GM21528 (cell line): ENCODE measurements at regions not wholly inside any gene's neighbourhood (a gene's known extent, or its start where the extent isn't known, plus 50 kb on each side); places are given as distances from the start of the nearest gene placed in this dataset.
"Not testable (repeated sequence)": the region's sequence is repeated elsewhere in the genome, so short reads cannot be mapped to it uniquely, and the experiment has no call there.

ENCODE experiments used
- ATAC-seq: cut with Tn5 transposase; IDR thresholded peaks from one replicate; pipeline ENCODE4 v1.9.1; 2021; ENCODE audit warnings: mild to moderate bottlenecking, moderate library complexity; ENCODE audit not compliant: unreplicated experiment, low FRiP score

GRCh38 chr4:77434299-77435092, 171.1 kb upstream of the CXCL13 start:
- no peak for ATAC-seq

DNA sequence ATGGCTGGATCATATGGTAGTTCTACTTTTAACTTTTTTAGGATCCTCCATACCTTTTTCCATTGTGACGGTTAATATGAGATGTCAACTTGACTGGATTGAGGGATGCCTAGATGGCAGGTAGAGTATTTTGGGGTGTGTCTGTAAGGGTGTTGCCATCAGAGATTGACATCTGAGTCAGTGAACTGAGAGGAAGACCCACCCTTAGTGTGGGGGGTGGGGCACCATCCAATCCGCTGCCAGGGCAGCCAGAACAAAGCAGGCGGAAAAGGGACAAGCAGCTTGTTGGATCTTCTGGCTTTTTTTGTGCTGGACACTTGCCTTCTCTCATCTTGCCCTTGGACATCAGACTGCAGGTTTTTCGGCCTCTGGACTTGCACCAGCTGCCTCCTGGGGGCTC, 168.5 kb upstream of the CXCL13 start:
- no peak for ATAC-seq

GRCh38 chr4:77438549-77438948, 167.1 kb upstream of the CXCL13 start:
- no peak for ATAC-seq

- ATAC-seq: no peak
Observed at GRCh38 chr4:77443941-77444340, 161.7 kb upstream of the CXCL13 start.

DNA sequence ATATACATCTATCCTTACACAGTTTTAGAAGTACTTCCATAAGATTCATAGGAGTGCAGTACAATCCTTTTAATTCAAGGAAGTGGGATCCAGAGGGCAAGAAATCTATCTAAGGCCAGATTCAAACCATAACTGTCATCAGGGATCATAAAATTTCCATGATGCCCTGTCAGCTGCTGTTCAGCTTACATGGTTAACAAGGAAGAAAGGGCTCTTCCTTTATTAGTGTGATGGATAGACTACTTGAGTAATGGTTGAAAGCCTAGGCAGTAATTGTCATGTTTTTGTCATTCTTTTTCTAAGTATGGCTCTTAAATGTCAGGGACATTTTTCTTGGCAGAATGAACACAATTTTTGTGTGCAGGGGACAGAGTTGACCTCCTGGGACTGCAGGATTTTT, 159.8 kb upstream of the CXCL13 start:
- ATAC-seq: no peak

DNA sequence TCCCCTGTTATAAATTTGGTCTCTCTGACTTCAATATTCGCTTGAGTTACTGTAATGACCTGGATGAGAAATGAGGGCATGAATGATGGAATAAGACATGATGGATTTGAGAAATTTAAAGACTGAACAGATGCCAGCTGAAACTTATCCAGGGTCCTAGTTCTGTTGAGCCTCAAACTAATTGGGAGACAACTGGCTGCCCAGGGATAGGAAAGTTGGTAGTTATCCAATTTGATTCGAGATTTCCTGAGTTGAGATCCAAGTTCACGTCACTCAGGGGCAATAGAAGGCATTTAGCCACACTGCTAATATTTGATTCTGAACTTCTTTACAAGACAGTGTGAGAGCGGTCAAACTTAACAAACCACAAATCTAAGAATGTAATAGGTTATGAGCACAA, 159.0 kb upstream of the CXCL13 start:
- no peak for ATAC-seq

DNA sequence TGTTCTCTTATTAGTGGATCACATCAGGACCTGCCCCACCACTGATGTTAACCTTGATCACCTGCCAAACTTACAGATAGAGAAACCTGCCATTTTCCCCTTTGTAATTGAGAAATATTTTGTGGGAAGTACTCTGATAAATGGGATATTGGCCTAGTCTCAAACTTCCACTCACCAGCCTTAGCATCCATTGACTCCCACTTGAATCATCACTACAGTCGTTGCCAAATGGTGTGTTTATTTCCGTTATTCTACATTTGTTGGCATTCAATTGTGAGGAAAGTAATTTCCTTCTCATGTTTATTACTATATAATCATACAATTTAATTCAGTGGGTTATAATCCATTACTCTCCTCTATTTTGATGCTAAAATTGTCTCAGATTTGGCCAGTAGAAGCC, 156.4 kb upstream of the CXCL13 start:
- ATAC-seq: no peak

DNA sequence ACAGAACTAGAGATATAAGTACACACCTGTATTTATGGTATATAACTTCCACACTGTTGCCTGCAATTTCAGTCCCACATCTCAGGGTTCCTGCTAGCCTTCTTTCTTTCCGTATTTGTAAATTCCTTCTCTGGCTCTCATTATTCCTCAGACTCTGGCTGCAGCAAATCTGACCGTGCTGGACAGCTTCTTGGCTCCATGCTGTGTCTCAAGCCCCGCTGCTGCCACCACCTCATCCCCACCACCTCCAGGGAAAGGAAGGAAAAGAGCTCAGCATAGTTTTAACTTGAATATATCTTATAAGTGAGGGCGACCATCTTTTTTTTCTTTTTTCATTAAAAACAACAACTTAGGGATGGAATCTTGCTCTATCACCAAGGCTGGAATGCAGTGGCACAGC, 155.6 kb upstream of the CXCL13 start:
- no peak for ATAC-seq

DNA sequence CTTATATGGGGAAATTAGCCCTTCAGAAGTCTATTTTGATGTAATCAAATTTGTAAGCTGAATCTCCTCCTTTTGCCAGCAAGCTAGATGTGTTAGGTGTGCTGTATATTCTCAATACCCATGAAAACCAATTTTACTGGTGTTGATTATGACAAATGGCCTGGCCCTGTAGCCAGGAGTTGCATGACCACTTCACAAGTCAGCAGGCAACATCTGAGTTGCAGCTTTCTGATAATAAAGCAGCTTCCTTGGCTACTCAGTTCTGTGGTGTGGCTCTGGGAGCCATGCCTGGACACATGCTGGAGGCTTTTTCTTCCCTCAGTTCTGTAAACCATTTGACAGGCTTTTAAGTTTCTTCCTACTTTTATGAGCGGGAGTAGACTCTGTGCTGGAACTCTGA, 154.1 kb upstream of the CXCL13 start:
- no peak for ATAC-seq

DNA sequence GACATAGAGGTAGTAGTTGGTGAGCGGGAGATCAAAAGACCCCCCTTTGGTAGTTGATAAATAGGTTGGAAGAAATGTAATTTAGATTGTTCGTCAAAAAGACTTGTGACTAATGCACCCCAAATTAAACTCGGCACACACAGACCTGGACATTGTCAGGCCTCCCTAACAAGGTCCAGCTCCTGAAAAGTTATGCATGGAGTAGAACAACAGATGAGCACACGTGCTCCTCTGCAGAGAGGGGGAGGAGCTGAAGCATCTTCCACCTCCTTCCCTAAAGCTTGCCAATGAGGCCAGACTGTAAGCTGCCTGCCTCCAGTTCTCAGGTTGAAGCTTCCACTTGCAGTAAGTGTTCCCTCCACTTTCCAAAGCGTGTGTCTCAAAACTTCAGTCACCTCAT, 153.5 kb upstream of the CXCL13 start:
- not testable (repeated sequence) for ATAC-seq

DNA sequence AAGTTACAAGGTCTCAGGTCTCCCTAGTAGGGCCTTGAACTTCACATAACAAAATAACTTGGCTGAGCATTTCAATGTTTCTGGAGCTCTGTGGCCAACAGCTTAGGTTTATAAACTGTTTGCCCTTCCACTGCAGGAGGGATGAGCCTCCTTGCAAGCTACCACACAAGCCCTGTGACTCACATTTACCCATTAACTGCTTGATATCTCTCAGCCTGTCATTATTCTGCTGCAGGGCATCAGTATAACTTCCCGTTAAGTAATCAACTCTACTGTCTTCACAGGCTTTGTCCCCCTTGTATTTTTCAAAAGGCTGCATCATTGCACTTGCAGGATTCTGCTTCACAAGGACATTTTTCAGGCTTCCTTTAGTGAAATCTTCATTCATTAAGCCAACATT, 151.7 kb upstream of the CXCL13 start:
- ATAC-seq: no peak

GRCh38 chr4:77454858-77455257, 150.8 kb upstream of the CXCL13 start:
- ATAC-seq: no peak

DNA sequence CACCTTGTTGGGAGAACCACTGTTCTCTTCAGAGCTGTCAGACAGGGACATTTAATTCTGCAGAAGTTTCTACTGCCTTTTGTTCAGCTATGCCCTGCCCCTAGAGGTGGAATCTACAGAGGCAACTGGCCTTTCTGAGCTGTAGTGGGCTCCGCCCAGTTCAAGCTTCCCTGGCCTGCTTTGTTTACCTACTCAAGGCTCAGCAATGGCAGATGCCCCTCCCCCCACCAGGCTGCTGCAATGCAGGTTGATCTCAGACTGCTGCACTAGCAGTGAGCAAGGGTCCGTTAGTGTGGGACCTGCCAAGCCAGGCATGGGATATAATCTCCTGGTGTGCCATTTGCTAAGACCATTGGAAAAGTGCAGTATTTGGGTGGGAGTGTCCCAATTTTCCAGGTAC, 141.5 kb upstream of the CXCL13 start:
- not testable (repeated sequence) for ATAC-seq

GRCh38 chr4:77465271-77465670, 140.3 kb upstream of the CXCL13 start:
- ATAC-seq: no peak

GRCh38 chr4:77466430-77466829, 139.2 kb upstream of the CXCL13 start:
- ATAC-seq: no peak

DNA sequence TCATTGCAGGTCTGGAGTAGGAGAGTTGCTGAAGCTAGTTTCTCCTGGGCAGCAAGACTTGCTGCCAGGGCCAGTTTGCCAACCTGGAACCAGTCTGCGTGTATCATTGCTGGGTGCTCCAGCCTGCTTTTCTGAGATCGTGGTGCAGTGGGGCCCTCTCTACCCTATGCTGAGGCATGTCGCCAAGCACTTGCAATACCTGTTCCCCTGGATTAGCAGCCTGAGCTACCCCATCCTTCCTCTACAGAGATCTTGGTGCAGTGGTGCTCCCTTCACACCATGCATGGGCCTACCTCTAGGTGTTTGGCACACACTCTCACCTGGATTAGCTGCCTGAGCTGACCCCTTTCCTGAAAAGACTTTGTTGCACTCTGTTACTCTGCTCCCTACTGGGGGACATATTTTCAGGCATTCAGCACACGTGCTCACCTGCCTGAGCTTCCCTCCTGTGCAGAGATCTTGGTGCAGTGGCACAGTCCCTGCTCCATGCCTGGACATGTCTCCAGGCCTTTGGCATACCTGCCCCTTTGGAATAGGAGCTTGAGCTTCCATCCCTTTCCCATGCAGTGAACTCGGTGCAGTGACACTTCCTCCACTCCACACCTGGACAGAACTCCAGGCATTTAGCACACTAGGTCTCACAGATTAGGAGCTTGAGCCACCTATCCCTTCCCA, 133.7 kb upstream of the CXCL13 start:
- no peak for ATAC-seq

DNA sequence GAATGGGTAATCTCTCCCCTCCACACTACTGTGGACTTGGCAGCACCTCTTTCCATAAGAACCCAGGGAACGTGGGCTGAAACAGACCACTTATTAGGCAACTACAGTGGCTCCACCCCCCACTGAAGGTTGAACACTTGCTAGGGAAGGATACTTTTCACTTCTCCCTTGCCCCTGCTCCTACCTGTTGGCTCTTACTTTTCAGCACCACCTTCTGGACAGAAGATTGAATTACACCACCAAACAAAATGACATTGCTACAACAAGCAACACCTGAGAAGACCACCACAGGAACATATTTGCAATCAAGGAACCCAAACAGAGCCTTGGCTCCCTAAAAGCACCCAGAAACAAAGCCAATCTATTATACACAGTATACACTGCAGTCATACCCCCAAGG, 132.1 kb upstream of the CXCL13 start:
- ATAC-seq: no peak

GRCh38 chr4:77481856-77482255, 123.8 kb upstream of the CXCL13 start:
- ATAC-seq: no peak

GRCh38 chr4:77488882-77489281, 116.7 kb upstream of the CXCL13 start:
- no peak for ATAC-seq

- ATAC-seq: peak; percentile 48
Observed at GRCh38 chr4:77493120-77493752, 112.4 kb upstream of the CXCL13 start.

GRCh38 chr4:77493829-77494551, 111.6 kb upstream of the CXCL13 start:
- ATAC-seq: peak; percentile 57
